WI38 (cell line): ENCODE measurements at regions not wholly inside any gene's neighbourhood (a gene's known extent, or its start where the extent isn't known, plus 50 kb on each side); places are given as distances from the start of the nearest gene placed in this dataset.

ENCODE experiments used
- H3K4me3 ChIP-seq: 2 replicates; pipeline ENCODE4 v1.5.1; 2011; ENCODE audit warnings: low read depth, mild to moderate bottlenecking, control low read depth, low read length
- TF ChIP-seq, protein P1 (sequence below): IDR thresholded peaks from 2 replicates; pipeline ENCODE4 v1.5.1; 2012; ENCODE audit warnings: low read depth, mild to moderate bottlenecking, control low read depth, low read length

DNA sequence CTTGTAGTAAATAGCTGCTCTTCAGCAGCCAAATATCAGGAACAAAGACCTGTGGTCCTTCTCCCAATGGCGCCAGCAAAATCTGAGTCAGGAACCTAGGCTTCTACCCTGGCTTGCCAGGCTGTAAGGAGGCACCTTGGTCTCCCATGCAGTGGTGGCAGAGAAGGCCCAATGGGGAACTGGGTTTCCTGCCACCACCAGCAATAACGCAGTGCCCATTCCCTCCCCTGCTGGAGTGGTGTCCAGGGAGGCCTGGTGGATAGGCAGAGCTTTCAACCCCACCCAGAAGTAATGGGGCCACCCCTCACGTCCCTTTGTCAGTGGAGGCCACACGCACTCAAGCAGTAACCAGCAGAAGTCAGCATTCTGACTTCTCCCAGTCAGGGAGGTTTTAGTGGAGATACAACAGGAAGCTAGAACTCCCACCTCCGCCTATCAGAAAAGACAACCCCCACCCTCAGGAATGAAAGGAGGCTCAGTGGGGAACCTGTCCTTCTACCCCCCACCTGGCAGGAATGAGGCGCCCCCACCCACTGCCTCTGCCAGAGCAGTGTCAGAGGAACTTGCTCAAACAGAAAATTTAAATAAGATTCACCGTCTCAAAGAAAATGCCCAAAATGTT lies 132.4 kb downstream of the COPS8 start:
- TF ChIP-seq, protein P1, sequence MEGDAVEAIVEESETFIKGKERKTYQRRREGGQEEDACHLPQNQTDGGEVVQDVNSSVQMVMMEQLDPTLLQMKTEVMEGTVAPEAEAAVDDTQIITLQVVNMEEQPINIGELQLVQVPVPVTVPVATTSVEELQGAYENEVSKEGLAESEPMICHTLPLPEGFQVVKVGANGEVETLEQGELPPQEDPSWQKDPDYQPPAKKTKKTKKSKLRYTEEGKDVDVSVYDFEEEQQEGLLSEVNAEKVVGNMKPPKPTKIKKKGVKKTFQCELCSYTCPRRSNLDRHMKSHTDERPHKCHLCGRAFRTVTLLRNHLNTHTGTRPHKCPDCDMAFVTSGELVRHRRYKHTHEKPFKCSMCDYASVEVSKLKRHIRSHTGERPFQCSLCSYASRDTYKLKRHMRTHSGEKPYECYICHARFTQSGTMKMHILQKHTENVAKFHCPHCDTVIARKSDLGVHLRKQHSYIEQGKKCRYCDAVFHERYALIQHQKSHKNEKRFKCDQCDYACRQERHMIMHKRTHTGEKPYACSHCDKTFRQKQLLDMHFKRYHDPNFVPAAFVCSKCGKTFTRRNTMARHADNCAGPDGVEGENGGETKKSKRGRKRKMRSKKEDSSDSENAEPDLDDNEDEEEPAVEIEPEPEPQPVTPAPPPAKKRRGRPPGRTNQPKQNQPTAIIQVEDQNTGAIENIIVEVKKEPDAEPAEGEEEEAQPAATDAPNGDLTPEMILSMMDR = no peak
- no peak overlapping the region for H3K4me3 ChIP-seq

DNA sequence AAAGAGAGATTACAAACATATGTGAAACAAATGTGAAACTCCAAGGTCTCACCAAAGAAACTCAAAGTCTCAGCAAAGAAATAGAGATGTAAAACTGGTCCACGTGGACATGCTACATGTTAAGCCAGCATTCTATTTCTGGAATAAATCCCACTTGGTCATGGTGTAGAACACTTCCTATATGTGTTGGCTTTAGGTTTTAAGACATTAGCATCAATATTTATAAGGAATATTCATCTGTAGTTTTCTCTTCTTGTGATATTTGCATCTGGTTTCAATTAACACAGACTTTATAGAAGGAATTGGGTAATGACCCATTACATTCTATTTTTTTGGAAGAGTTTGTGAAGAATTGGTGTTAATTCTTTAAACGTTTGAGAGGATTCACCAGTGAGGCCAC lies 133.1 kb downstream of the COPS8 start:
- H3K4me3 ChIP-seq = no peak overlapping the region
- TF ChIP-seq, protein P1 = no peak

GRCh38 chr2:237219826-237220225 lies 134.1 kb downstream of the COPS8 start:
- H3K4me3 ChIP-seq = no peak overlapping the region
- TF ChIP-seq, protein P1 = no peak

- TF ChIP-seq, protein P1 = no peak
- no peak overlapping the region for H3K4me3 ChIP-seq
Observed at GRCh38 chr2:237221443-237221842, 135.8 kb downstream of the COPS8 start.

DNA sequence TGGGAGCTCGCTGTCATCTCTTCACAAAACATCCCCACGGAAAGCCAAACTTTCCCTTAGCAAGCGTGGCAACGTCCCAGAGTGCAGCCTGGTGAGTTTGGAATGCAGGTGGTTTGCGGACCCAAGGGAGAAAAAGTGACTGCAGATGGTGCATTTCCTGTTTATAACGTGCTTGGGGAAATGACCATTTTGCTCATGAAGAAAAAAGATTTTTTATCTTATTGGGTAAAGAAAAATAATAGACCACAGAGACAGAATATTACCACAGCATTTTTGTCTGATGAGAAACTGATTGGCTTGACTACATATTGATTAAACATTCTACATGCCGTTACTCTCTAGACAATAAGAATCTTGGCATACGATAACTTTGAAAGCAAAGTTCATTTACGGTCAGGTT lies 136.5 kb downstream of the COPS8 start:
- TF ChIP-seq, protein P1 = no peak
- H3K4me3 ChIP-seq = no peak overlapping the region

GRCh38 chr2:237222601-237223041 lies 136.9 kb downstream of the COPS8 start:
- TF ChIP-seq, protein P1 = no peak
- H3K4me3 ChIP-seq = no peak overlapping the region

DNA sequence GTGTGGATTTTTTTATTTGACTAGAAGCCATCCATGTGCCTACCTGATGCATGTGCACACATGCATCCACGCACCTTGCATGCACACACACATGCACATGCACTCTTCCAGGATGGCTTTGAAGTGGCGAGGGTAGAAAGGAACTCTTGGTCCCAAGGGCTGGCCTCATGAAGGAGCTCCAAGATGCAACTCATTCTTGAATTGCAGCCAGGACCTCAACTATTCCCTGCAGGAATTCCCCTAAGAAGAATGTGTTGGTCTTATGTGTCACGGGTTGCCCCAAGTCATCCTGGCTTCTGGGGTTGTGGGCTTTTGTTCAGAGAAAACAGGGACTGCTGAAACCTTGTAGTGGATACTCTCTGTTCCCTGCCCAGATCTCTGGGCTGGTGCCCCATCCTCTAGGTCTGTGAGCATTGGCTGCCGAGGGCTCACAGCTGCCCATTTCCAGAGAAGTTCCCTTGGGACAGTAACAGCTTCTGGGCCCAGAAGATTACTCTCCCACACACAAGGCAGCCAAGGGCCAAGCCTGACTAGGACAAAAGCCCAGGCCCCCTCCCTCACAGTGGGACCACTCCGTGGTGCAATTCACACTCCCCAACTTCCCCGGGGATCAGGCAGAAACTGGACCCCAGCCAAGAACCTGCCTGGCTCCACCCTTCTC lies 137.6 kb downstream of the COPS8 start:
- TF ChIP-seq, protein P1 = no peak
- H3K4me3 ChIP-seq = no peak overlapping the region
